Activated T-helper 1 cell treated with anti-CD3 and anti-CD28 coated beads, Interleukin-12 subunit alpha, Interleukin-12 subunit beta, Interleukin-2, Interleukin-4 antibody, amounts not matched to agents 30 ng/mL and 10 ng/mL and 1 ng/mL, durations not matched to agents 14 hours and 24 hours and 36 hours (primary cell): ENCODE measurements at regions not wholly inside any gene's neighbourhood (a gene's known extent, or its start where the extent isn't known, plus 50 kb on each side); places are given as distances from the start of the nearest gene placed in this dataset.

Experiments used
- DNase-seq: peaks from one replicate; pipeline ENCODE4 v3.0.0; 2021; ENCODE audit warnings: low spot score
- H3K27ac Mint-ChIP-seq: one replicate; pipeline ENCODE4 v1.8.0; 2021; ENCODE audit warnings: mild to moderate bottlenecking, mixed read lengths
- H3K27me3 Mint-ChIP-seq: one replicate; pipeline ENCODE4 v1.8.0; 2022; ENCODE audit warnings: mild to moderate bottlenecking, moderate library complexity, mixed read lengths; ENCODE audit not compliant: insufficient read depth
- H3K36me3 Mint-ChIP-seq: one replicate; pipeline ENCODE4 v1.8.0; 2021; ENCODE audit warnings: low read depth, mixed read lengths
- H3K4me1 Mint-ChIP-seq: one replicate; pipeline ENCODE4 v1.8.0; 2021; ENCODE audit warnings: low read depth, mixed read lengths
- H3K4me3 Mint-ChIP-seq: one replicate; pipeline ENCODE4 v1.8.0; 2021; ENCODE audit warnings: mild to moderate bottlenecking, moderate library complexity, mixed read lengths
- H3K9me3 Mint-ChIP-seq: one replicate; pipeline ENCODE4 v1.8.0; 2021; ENCODE audit warnings: mixed read lengths
- intact Hi-C: fragments of 100-400 bp; cut with micrococcal nuclease; formaldehyde crosslinking; loops from one replicate; pipeline ENCODE4 v1.15.1; 2024

- no peaks in the 10 kb centered on the region for H3K36me3 Mint-ChIP-seq
- H3K27me3 Mint-ChIP-seq, result no peaks in the 10 kb centered on the region
- H3K27ac Mint-ChIP-seq, result no peak overlapping the region
- H3K9me3 Mint-ChIP-seq, result no peaks in the 10 kb centered on the region
- no peak for DNase-seq
- intact Hi-C loops, result no loop called here
- H3K4me3 Mint-ChIP-seq, result no peak overlapping the region
- H3K4me1 Mint-ChIP-seq, result no peaks in the 10 kb centered on the region
These were observed 328.9 kb upstream of the MEF2C start for GRCh38 chr5:89211836-89212235.

DNA sequence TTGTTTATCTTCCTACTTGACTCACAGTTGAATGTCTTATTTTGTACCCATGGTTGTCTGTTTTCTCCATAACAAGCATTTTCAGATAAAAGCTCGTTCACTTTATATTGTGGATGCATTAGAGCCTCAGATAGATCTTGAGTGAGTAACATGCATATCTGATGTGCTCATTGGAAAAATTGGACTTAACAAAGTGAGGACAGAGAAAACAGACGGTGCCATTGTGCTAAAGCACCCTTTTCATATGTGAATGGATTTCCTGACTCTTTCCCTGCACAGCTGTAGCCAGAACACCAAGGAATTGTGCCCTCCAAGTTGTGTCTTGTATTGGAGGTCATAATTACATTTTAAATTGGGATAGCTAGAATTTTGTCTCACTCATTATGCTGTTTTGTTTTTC, 325.8 kb upstream of the MEF2C start:
- Mint-ChIP-seq H3K4me3 (no peak overlapping the region), H3K9me3 (no peaks in the 10 kb centered on the region), H3K27me3 (no peaks in the 10 kb centered on the region), H3K36me3 (no peaks in the 10 kb centered on the region), H3K4me1 (no peaks in the 10 kb centered on the region), H3K27ac (no peak overlapping the region)
- intact Hi-C loops, result no loop called here
- no peak for DNase-seq

DNA sequence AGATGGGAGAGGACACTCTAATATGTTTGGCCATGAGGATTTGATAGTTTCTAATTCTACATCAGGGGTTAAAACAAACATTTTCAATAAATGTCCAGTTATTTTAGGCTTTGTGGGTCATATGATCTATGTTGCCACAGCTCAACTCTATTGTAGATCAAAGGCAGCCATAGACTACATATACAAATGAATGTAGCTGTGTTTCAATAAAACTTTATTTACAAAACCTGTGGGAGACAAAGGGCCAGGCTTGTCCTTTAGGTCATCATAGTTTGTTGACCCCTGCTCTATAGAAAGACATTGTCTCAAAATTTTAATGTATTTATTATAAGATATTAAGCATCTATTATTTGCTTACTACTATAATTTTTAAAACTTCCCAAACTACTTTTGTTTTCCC, 325.4 kb upstream of the MEF2C start:
- no peak overlapping the region for H3K4me3 Mint-ChIP-seq
- intact Hi-C loops, result no loop called here
- DNase-seq, result no peak
- no peaks in the 10 kb centered on the region for H3K9me3 Mint-ChIP-seq
- H3K4me1 Mint-ChIP-seq, result no peaks in the 10 kb centered on the region
- H3K27me3 Mint-ChIP-seq, result no peaks in the 10 kb centered on the region
- no peak overlapping the region for H3K27ac Mint-ChIP-seq
- H3K36me3 Mint-ChIP-seq, result no peaks in the 10 kb centered on the region

GRCh38 chr5:89204756-89205155, 321.8 kb upstream of the MEF2C start:
- Mint-ChIP-seq H3K36me3 (no peaks in the 10 kb centered on the region), H3K4me1 (no peaks in the 10 kb centered on the region)
- intact Hi-C loops, result no loop called here

DNA sequence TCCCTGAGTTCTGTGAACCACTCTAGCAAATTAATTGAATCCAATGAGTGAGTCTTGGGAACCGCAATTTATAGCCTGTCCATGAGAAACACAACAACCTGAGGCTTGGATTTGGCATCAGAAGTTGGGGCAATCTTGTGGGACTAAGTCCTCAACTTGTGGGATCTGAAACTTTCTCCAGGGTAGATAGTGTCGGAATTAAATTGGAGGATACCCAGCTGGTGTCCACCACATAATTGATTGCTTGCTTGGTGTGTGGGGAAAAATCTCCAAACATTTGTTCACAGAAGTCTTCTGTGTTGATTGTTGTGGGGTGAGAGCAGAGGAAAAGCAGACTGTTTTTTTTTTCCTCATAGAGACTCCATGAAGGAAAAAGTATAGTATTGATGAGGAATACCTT, 320.6 kb upstream of the MEF2C start:
- no peaks in the 10 kb centered on the region for H3K27me3 Mint-ChIP-seq
- no peak for DNase-seq
- H3K4me3 Mint-ChIP-seq, result no peak overlapping the region

More at GRCh38 chr5:89204756-89205155, 321.8 kb upstream of the MEF2C start:
- Mint-ChIP-seq H3K9me3 (peaks cover 5% of the 10 kb centered on the region), H3K4me3 (no peak overlapping the region), H3K27ac (no peak overlapping the region), H3K27me3 (no peaks in the 10 kb centered on the region)
- DNase-seq, result no peak

GRCh38 chr5:89200899-89201298, 317.9 kb upstream of the MEF2C start:
- intact Hi-C loops, result no loop called here
- no peaks in the 10 kb centered on the region for H3K36me3 Mint-ChIP-seq
- H3K9me3 Mint-ChIP-seq, result peaks cover 23% of the 10 kb centered on the region
- no peak overlapping the region for H3K27ac Mint-ChIP-seq
- H3K4me1 Mint-ChIP-seq, result no peaks in the 10 kb centered on the region
- no peak for DNase-seq
- no peak overlapping the region for H3K4me3 Mint-ChIP-seq
- H3K27me3 Mint-ChIP-seq, result no peaks in the 10 kb centered on the region

More for the DNA sequence above, 320.6 kb upstream of the MEF2C start:
- intact Hi-C loops, result no loop called here
- Mint-ChIP-seq H3K36me3 (no peaks in the 10 kb centered on the region), H3K27ac (no peak overlapping the region), H3K9me3 (peaks cover 10% of the 10 kb centered on the region), H3K4me1 (no peaks in the 10 kb centered on the region)

- H3K4me3 Mint-ChIP-seq, result no peak overlapping the region
- no peak for DNase-seq
- no peaks in the 10 kb centered on the region for H3K27me3 Mint-ChIP-seq
- H3K36me3 Mint-ChIP-seq, result no peaks in the 10 kb centered on the region
- H3K4me1 Mint-ChIP-seq, result no peaks in the 10 kb centered on the region
- intact Hi-C loops, result no loop called here
- no peak overlapping the region for H3K27ac Mint-ChIP-seq
- peaks cover 23% of the 10 kb centered on the region for H3K9me3 Mint-ChIP-seq
These were observed 316.3 kb upstream of the MEF2C start for GRCh38 chr5:89199306-89199705.

GRCh38 chr5:89191374-89191773, 308.4 kb upstream of the MEF2C start:
- H3K36me3 Mint-ChIP-seq, result no peaks in the 10 kb centered on the region
- no peak overlapping the region for H3K4me3 Mint-ChIP-seq
- H3K9me3 Mint-ChIP-seq, result no peaks in the 10 kb centered on the region
- H3K27me3 Mint-ChIP-seq, result no peaks in the 10 kb centered on the region
- DNase-seq, result no peak
- no peaks in the 10 kb centered on the region for H3K4me1 Mint-ChIP-seq
- no peak overlapping the region for H3K27ac Mint-ChIP-seq
- intact Hi-C loops, result no loop called here

DNA sequence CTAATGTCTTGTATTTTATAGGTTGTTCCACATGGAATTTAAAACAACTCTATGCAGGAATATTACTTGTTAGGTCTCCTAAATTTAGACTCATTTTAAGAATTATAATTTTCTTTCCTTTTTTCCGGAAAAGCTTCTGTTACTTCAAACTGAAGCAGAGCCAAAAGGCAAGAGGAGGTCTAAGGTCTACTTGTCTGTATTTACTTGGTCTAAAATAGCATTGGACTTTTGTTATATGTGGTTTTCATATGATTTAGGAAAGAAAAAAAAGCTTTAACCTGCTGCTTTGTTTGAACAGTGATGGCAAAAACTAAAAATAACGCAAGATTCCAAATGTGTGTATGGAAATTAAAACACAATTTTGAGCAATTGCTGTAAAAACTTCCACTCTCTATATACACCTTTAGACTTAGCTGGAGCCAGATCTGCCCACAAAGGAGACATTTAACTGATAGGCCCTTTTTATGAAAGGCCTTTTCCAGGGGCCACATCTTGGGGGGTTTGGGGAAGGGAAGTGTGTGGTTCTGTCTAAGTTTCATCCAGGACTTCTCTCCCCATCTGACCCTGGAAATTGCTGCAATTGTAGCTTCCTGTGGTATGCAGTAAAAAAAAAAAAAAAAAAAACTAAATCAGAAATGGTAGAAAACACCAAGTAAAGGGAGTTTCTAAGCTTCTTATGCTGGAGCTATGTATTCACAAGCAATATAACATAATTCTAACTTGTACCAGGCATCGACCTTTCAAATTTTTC, 307.7 kb upstream of the MEF2C start:
- Mint-ChIP-seq H3K4me3 (no peak overlapping the region), H3K36me3 (no peaks in the 10 kb centered on the region), H3K27me3 (no peaks in the 10 kb centered on the region), H3K9me3 (no peaks in the 10 kb centered on the region), H3K27ac (no peak overlapping the region), H3K4me1 (no peaks in the 10 kb centered on the region)
- DNase-seq, result no peak
- intact Hi-C loops, result no loop called here

- H3K27ac Mint-ChIP-seq, result no peak overlapping the region
- H3K9me3 Mint-ChIP-seq, result no peaks in the 10 kb centered on the region
- H3K4me1 Mint-ChIP-seq, result no peaks in the 10 kb centered on the region
- intact Hi-C loops, result no loop called here
- no peak overlapping the region for H3K4me3 Mint-ChIP-seq
- H3K36me3 Mint-ChIP-seq, result no peaks in the 10 kb centered on the region
- no peaks in the 10 kb centered on the region for H3K27me3 Mint-ChIP-seq
- DNase-seq, result no peak
These were observed 305.0 kb upstream of the MEF2C start for GRCh38 chr5:89187883-89188465.

DNA sequence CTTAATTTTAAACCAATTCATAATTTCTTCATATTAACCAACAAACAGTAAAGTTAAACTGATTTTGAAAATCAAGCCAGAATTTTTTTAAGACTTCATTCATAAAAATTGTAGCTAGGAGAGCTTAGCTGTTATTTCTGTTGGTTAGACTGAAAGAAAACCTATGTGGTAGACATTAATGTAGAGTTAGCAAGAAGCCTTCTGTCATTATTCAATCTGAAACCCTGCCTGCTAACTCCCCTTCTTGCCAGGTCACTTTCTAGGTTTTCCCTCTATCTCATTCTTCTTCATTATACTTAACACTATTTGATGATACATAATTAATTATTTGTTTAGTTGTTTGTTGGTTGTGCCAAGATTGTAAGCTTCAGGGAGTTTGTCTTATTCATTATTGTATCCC, 304.3 kb upstream of the MEF2C start:
- no peak overlapping the region for H3K4me3 Mint-ChIP-seq
- no peaks in the 10 kb centered on the region for H3K27me3 Mint-ChIP-seq
- H3K36me3 Mint-ChIP-seq, result no peaks in the 10 kb centered on the region
- no peaks in the 10 kb centered on the region for H3K4me1 Mint-ChIP-seq
- no peak overlapping the region for H3K27ac Mint-ChIP-seq
- H3K9me3 Mint-ChIP-seq, result no peaks in the 10 kb centered on the region
- intact Hi-C loops, result no loop called here
- DNase-seq, result no peak

DNA sequence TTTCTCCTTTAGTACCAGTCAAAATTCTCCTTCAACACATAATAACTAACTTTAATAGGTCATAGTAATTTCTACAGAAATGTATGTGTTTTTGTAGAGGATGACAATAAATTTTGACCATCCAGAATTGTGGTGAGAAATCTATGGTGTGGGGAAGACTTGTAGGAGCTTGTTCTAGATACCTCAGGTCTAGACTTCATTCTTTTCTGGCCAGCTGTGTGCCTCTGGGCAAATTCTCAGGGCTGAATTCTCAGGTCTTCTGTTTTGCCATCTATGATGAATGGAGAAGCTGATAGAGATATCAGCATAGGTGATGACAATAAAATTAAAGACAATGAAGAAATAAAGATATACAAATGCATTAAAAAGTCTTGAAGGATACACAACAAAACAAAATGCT, 298.6 kb upstream of the MEF2C start:
- H3K27ac Mint-ChIP-seq, result no peak overlapping the region
- no peaks in the 10 kb centered on the region for H3K9me3 Mint-ChIP-seq
- H3K27me3 Mint-ChIP-seq, result no peaks in the 10 kb centered on the region
- H3K4me3 Mint-ChIP-seq, result no peak overlapping the region
- DNase-seq, result no peak
- H3K4me1 Mint-ChIP-seq, result no peaks in the 10 kb centered on the region
- H3K36me3 Mint-ChIP-seq, result no peaks in the 10 kb centered on the region
- intact Hi-C loops, result no loop called here

GRCh38 chr5:89179731-89180130, 296.7 kb upstream of the MEF2C start:
- intact Hi-C loops, result no loop called here
- no peak for DNase-seq
- Mint-ChIP-seq H3K36me3 (no peaks in the 10 kb centered on the region), H3K4me3 (no peak overlapping the region), H3K27ac (no peak overlapping the region), H3K9me3 (no peaks in the 10 kb centered on the region), H3K4me1 (no peaks in the 10 kb centered on the region), H3K27me3 (no peaks in the 10 kb centered on the region)

DNA sequence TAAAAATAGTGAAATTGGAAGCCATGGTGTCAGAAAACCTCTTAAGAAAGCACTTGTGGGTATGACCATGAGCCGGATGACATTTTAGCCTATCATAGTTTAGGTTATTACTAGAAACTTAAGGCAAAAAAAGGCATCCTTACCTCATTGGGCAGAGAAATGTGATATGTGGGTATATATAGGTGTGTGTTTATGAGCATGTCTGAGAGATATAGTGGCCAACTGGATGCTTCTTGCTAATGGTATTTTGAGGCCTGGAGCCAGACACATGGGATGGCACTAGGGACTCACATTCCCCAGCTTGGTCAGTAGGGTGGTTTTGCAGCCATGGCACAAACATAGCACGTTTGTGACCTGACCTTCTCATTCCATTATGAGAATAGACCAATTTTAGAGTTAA, 295.6 kb upstream of the MEF2C start:
- intact Hi-C loops, result no loop called here
- Mint-ChIP-seq H3K4me3 (no peak overlapping the region), H3K9me3 (no peaks in the 10 kb centered on the region), H3K36me3 (no peaks in the 10 kb centered on the region), H3K4me1 (no peaks in the 10 kb centered on the region), H3K27me3 (no peaks in the 10 kb centered on the region), H3K27ac (no peak overlapping the region)
- no peak for DNase-seq
